ENCODE measurements at regions not wholly inside any gene's neighbourhood (a gene's known extent, or its start where the extent isn't known, plus 50 kb on each side); places are given as distances from the start of the nearest gene placed in this dataset.

- Histone ChIP-seq H3K9me3 (no peaks in the 10 kb centered on the region), H3K4me1 (no peaks in the 10 kb centered on the region), H3K4me3 (no peak overlapping the region), H3K36me3 (no peaks in the 10 kb centered on the region), H3K27me3 (peaks cover 0 to 3% (median 0%) of the 10 kb centered on the region in 3 donors), H3K27ac (no peak overlapping the region)
- intact Hi-C loops (cut with DNase I; ENCODE audit: low total_unique reads) = no loop called here
- TF ChIP-seq POLR2A (IDR thresholded peaks at IDR 0.05) = no peak
- TF ChIP-seq, protein P1, sequence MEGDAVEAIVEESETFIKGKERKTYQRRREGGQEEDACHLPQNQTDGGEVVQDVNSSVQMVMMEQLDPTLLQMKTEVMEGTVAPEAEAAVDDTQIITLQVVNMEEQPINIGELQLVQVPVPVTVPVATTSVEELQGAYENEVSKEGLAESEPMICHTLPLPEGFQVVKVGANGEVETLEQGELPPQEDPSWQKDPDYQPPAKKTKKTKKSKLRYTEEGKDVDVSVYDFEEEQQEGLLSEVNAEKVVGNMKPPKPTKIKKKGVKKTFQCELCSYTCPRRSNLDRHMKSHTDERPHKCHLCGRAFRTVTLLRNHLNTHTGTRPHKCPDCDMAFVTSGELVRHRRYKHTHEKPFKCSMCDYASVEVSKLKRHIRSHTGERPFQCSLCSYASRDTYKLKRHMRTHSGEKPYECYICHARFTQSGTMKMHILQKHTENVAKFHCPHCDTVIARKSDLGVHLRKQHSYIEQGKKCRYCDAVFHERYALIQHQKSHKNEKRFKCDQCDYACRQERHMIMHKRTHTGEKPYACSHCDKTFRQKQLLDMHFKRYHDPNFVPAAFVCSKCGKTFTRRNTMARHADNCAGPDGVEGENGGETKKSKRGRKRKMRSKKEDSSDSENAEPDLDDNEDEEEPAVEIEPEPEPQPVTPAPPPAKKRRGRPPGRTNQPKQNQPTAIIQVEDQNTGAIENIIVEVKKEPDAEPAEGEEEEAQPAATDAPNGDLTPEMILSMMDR (IDR thresholded peaks at IDR 0.05 in 4 of 5, conservative IDR thresholded peaks at IDR 0.05 in 1 of 5) = no peak
- DNase-seq (no peak), ATAC-seq (no peak)
- in situ Hi-C loops (cut with MboI; ENCODE audit: low sequenced_read_pairs in 4 of 4) = no loop called here
Measured at GRCh38 chr1:166511761-166512160, 327.5 kb upstream of the POGK start.

DNA sequence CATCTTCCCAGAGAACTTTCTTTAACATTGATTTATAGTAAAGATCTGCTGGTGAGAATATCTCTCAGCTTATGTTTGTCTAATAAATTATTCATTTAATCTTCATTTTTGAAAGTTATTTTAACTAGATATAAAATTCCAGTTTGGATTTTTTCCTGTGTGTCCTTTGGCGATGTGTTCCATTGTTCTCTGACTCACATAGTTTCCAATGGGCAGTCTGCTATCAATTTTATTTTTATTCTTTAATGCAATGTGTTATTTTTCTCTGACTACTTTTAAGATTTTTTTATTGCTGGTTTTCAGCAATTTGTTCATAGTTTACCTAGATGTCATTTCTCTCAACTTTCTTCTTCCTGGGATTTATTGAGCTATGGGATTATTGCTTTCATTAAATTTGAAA, 325.2 kb upstream of the POGK start:
- Histone ChIP-seq H3K27ac (no peak overlapping the region), H3K4me1 (no peaks in the 10 kb centered on the region), H3K9me3 (no peaks in the 10 kb centered on the region), H3K4me3 (no peak overlapping the region), H3K36me3 (no peaks in the 10 kb centered on the region), H3K27me3 (peaks cover 0 to 3% (median 0%) of the 10 kb centered on the region in 3 donors)
- TF ChIP-seq, protein P1 (IDR thresholded peaks at IDR 0.05 in 4 of 5, conservative IDR thresholded peaks at IDR 0.05 in 1 of 5) = no peak
- ATAC-seq (no peak), DNase-seq (no peak)
- intact Hi-C loops (cut with DNase I; ENCODE audit: low total_unique reads) (no loop called here), in situ Hi-C loops (cut with MboI; ENCODE audit: low sequenced_read_pairs in 4 of 4) (no loop called here)

DNA sequence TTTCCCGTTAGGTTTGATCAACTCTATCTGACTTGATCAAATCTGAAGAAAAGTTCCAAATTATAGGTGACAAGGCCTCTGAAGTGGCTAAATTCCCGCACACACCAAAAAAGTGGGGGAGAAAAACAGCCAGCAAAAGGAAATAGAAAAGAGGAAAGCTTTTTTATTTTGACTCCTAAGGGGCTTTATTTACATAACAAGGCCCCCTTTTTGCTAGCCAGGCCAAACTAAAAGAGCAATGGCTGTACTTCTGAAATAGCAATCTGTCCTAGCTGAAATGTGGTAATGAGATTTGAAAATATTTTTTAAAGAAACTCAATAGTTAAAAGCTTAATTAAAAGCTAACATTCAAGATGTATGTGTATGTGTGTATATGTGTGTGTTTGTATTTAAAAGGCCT, 311.5 kb upstream of the POGK start:
- Histone ChIP-seq H3K27me3 (no peaks in the 10 kb centered on the region), H3K27ac (no peak overlapping the region), H3K9me3 (no peaks in the 10 kb centered on the region), H3K4me3 (no peak overlapping the region), H3K4me1 (no peaks in the 10 kb centered on the region), H3K36me3 (no peaks in the 10 kb centered on the region)
- no peak for ATAC-seq
- no peak for TF ChIP-seq POLR2A (IDR thresholded peaks at IDR 0.05)
- TF ChIP-seq, protein P1 (IDR thresholded peaks at IDR 0.05 in 4 of 5, conservative IDR thresholded peaks at IDR 0.05 in 1 of 5) = no peak
- intact Hi-C loops (cut with DNase I; ENCODE audit: low total_unique reads) = no loop called here
- in situ Hi-C loops (cut with MboI; ENCODE audit: low sequenced_read_pairs in 4 of 4) = no loop called here
- DNase-seq = no peak

DNA sequence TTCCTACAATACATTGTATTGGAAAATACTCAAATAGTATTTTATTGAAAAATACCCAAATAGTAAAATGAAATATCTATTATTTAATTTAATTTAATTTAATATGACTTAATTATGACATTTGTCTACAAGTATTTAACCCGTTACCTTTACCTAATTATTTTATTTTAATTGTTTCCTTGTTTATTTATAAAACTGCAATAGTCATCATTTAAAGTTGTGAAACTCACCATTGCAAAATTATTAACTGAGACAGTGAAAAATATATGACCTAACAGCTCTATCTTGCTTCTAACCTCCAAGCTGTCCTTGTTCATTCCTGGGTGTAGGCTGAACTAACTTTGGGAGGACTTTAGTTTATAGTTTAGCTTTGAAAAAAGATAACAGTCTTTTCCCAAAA, 300.6 kb upstream of the POGK start:
- Histone ChIP-seq H3K9me3 (no peaks in the 10 kb centered on the region), H3K27me3 (no peaks in the 10 kb centered on the region), H3K27ac (no peak overlapping the region), H3K4me3 (no peak overlapping the region), H3K4me1 (no peaks in the 10 kb centered on the region), H3K36me3 (no peaks in the 10 kb centered on the region)
- intact Hi-C loops (cut with DNase I; ENCODE audit: low total_unique reads) = no loop called here
- in situ Hi-C loops (cut with MboI; ENCODE audit: low sequenced_read_pairs in 4 of 4) = no loop called here
- TF ChIP-seq, protein P1 (IDR thresholded peaks at IDR 0.05 in 4 of 5, conservative IDR thresholded peaks at IDR 0.05 in 1 of 5) = no peak
- no peak for TF ChIP-seq POLR2A (IDR thresholded peaks at IDR 0.05)
- DNase-seq (no peak), ATAC-seq (no peak)

GRCh38 chr1:166544036-166544435, 295.2 kb upstream of the POGK start:
- Histone ChIP-seq H3K4me3 (no peak overlapping the region), H3K4me1 (no peaks in the 10 kb centered on the region), H3K9me3 (no peaks in the 10 kb centered on the region), H3K27me3 (no peaks in the 10 kb centered on the region), H3K36me3 (no peaks in the 10 kb centered on the region), H3K27ac (no peak overlapping the region)
- in situ Hi-C loops (cut with MboI; ENCODE audit: low sequenced_read_pairs in 4 of 4) = no loop called here
- no peak for TF ChIP-seq POLR2A (IDR thresholded peaks at IDR 0.05)
- TF ChIP-seq, protein P1 (IDR thresholded peaks at IDR 0.05 in 4 of 5, conservative IDR thresholded peaks at IDR 0.05 in 1 of 5) = no peak
- no peak for DNase-seq
- intact Hi-C loops (cut with DNase I; ENCODE audit: low total_unique reads) = no loop called here
- ATAC-seq = no peak

Data from gastrocnemius medialis (tissue), 4 donors.